Parathyroid adenoma (tissue), 2 donors: ENCODE measurements at regions not wholly inside any gene's neighbourhood (a gene's known extent, or its start where the extent isn't known, plus 50 kb on each side); places are given as distances from the start of the nearest gene placed in this dataset.

Experiments used
- H2AFZ ChIP-seq: fragments of 300-600 bp; sonication (generic); one replicate; pipeline ENCODE4 v1.7.0; 2017; ENCODE audit warnings: antibody characterized with exemption, mild to moderate bottlenecking
- H3K27ac ChIP-seq: fragments of 300-600 bp; sonication (generic); one replicate; pipeline ENCODE4 v1.7.0; 2017
- H3K27me3 ChIP-seq: fragments of 300-600 bp; sonication (generic); one replicate; pipeline ENCODE4 v1.7.0; 2017; ENCODE audit warnings: low read length; ENCODE audit not compliant: control insufficient read depth, insufficient read depth
- H3K36me3 ChIP-seq: fragments of 300-600 bp; sonication (generic); one replicate; pipeline ENCODE4 v1.7.0; 2017; ENCODE audit warnings: low read length; ENCODE audit not compliant: control insufficient read depth, insufficient read depth
- H3K4me1 ChIP-seq: fragments of 300-600 bp; sonication (generic); one replicate; pipeline ENCODE4 v1.7.0; 2017; ENCODE audit warnings: control low read depth
- H3K4me2 ChIP-seq: fragments of 300-600 bp; sonication (generic); one replicate; pipeline ENCODE4 v1.7.0; 2017; ENCODE audit warnings: low read length
- H3K4me3 ChIP-seq: fragments of 300-600 bp; sonication (generic); one replicate; pipeline ENCODE4 v1.7.0; 2017; ENCODE audit warnings: low read depth, low read length
- H3K79me2 ChIP-seq: fragments of 300-600 bp; sonication (generic); one replicate; pipeline ENCODE4 v1.7.0; 2017; ENCODE audit warnings: control low read depth
- H3K9ac ChIP-seq: fragments of 300-600 bp; sonication (generic); one replicate; pipeline ENCODE4 v1.7.0; 2017; ENCODE audit warnings: mild to moderate bottlenecking
- H3K9me3 ChIP-seq: fragments of 300-600 bp; sonication (generic); one replicate; pipeline ENCODE4 v1.7.0; 2017; ENCODE audit warnings: low read length; ENCODE audit not compliant: control insufficient read depth
- TF ChIP-seq, protein P1 (sequence below): fragments of 300-600 bp; sonication (generic); IDR thresholded peaks from one replicate; pipeline ENCODE4 v1.7.0; 2017; ENCODE audit warnings: antibody characterized with exemption, mild to moderate bottlenecking
- donor health status: primary hyperparathyroidism.

DNA sequence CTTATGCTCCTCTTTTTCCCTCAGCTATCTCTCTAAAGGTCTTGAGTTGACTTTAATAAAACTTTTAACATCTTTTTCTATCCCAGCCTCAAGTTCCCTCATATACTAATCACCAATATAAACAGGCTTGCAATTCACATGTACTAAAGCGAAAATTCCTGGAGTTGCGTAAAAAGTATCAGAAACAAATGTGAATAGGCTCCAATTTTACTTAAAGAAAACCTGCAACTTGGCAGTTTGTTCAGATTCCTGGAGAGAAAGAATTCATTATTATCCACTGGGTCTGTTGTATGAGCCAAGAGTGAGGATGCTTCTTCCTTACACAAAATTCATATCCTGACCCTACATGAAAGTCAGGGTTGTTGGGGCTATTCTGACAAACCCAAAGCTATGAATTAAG, 384.2 kb downstream of the DTWD2 start:
- Histone ChIP-seq H3K79me2 (no peaks in the 10 kb centered on the region), H3K36me3 (no peaks in the 10 kb centered on the region), H2AFZ (no peak overlapping the region), H3K9me3 (no peaks in the 10 kb centered on the region), H3K27ac (no peak overlapping the region), H3K27me3 (no peaks in the 10 kb centered on the region), H3K4me1 (no peaks in the 10 kb centered on the region), H3K4me3 (no peak overlapping the region), H3K4me2 (no peak overlapping the region), H3K9ac (no peak overlapping the region)
- TF ChIP-seq, protein P1, sequence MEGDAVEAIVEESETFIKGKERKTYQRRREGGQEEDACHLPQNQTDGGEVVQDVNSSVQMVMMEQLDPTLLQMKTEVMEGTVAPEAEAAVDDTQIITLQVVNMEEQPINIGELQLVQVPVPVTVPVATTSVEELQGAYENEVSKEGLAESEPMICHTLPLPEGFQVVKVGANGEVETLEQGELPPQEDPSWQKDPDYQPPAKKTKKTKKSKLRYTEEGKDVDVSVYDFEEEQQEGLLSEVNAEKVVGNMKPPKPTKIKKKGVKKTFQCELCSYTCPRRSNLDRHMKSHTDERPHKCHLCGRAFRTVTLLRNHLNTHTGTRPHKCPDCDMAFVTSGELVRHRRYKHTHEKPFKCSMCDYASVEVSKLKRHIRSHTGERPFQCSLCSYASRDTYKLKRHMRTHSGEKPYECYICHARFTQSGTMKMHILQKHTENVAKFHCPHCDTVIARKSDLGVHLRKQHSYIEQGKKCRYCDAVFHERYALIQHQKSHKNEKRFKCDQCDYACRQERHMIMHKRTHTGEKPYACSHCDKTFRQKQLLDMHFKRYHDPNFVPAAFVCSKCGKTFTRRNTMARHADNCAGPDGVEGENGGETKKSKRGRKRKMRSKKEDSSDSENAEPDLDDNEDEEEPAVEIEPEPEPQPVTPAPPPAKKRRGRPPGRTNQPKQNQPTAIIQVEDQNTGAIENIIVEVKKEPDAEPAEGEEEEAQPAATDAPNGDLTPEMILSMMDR, result no peak

DNA sequence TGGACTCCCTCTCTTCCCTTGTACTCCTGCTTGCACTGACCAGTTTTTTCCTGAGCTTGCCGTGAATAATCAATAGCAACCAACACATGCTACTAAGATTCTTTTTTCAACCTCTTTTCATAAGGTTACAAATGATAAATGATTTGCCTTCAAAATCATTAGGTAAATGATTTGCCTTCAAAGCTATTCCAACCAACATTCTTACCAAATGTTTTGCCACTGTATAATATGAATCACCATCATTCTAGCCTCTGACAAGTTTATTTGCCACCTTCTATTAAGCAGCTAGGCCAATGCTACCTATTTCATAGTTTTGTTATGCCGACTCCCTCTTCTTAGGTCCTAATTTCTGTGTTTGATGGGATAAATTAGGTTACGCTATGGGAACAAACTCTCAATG, 385.1 kb downstream of the DTWD2 start:
- H3K27me3 ChIP-seq, result no peaks in the 10 kb centered on the region
- H3K4me3 ChIP-seq, result no peak overlapping the region
- TF ChIP-seq, protein P1, result no peak
- H3K4me1 ChIP-seq, result no peaks in the 10 kb centered on the region
- no peak overlapping the region for H2AFZ ChIP-seq
- no peak overlapping the region for H3K27ac ChIP-seq
- H3K4me2 ChIP-seq, result no peak overlapping the region
- no peaks in the 10 kb centered on the region for H3K36me3 ChIP-seq
- H3K9me3 ChIP-seq, result no peaks in the 10 kb centered on the region
- no peaks in the 10 kb centered on the region for H3K79me2 ChIP-seq
- no peak overlapping the region for H3K9ac ChIP-seq

DNA sequence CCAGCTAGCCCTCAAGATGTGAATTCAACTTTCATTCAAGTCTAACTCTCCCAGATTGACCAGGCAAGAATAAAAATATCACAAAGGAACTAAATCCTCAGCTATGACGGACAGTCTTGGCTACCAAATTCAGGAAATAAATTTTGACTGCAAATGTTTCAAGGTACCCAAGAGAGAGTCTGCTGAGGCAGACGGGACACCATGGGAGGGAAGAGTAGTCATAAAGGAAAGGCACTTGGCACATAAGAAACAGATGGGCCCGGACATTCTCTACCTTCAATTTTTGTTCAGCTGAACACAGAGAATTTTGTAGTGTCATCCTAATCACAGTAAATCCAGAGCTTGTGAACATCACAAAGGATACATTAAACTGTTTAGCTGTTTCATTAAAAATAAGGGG, 390.0 kb downstream of the DTWD2 start:
- H3K9me3 ChIP-seq, result no peaks in the 10 kb centered on the region
- H3K4me2 ChIP-seq, result no peak overlapping the region
- no peak overlapping the region for H3K27ac ChIP-seq
- no peaks in the 10 kb centered on the region for H3K27me3 ChIP-seq
- TF ChIP-seq, protein P1, result no peak
- H3K79me2 ChIP-seq, result no peaks in the 10 kb centered on the region
- H3K36me3 ChIP-seq, result no peaks in the 10 kb centered on the region
- no peaks in the 10 kb centered on the region for H3K4me1 ChIP-seq
- H3K9ac ChIP-seq, result no peak overlapping the region
- H3K4me3 ChIP-seq, result no peak overlapping the region
- H2AFZ ChIP-seq, result no peak overlapping the region

- Histone ChIP-seq H3K27ac (no peak overlapping the region), H3K9me3 (no peaks in the 10 kb centered on the region), H3K27me3 (no peaks in the 10 kb centered on the region), H3K36me3 (no peaks in the 10 kb centered on the region), H3K4me2 (no peak overlapping the region), H3K4me3 (no peak overlapping the region), H3K4me1 (no peaks in the 10 kb centered on the region), H3K79me2 (no peaks in the 10 kb centered on the region), H3K9ac (no peak overlapping the region), H2AFZ (no peak overlapping the region)
- TF ChIP-seq, protein P1, result no peak
Observed at GRCh38 chr5:118597543-118597942, 390.8 kb downstream of the DTWD2 start.

GRCh38 chr5:118596255-118596654, 392.1 kb downstream of the DTWD2 start:
- Histone ChIP-seq H3K9me3 (no peaks in the 10 kb centered on the region), H3K4me3 (no peak overlapping the region), H3K27ac (no peak overlapping the region), H3K9ac (no peak overlapping the region), H3K36me3 (no peaks in the 10 kb centered on the region), H3K79me2 (no peaks in the 10 kb centered on the region), H3K27me3 (no peaks in the 10 kb centered on the region), H3K4me1 (no peaks in the 10 kb centered on the region), H3K4me2 (no peak overlapping the region), H2AFZ (no peak overlapping the region)
- TF ChIP-seq, protein P1, result no peak
